Aorta (tissue), 5 donors: ENCODE measurements at regions not wholly inside any gene's neighbourhood (a gene's known extent, or its start where the extent isn't known, plus 50 kb on each side); places are given as distances from the start of the nearest gene placed in this dataset.
"Not testable (repeated sequence)": the region's sequence is repeated elsewhere in the genome, so short reads cannot be mapped to it uniquely, and the experiment has no call there.

ENCODE experiments used
- ATAC-seq: fragments of 200-7000 bp; cut with Tn5 transposase; one replicate; pipeline ENCODE4 v1.9.1; 2022; ENCODE audit warnings: moderate library complexity; ENCODE audit not compliant: low FRiP score
- DNase-seq, 2 donors: peaks; one replicate each; pipeline ENCODE4 v3.0.0-alpha.2; 2020
- H3K27ac ChIP-seq, 2 donors: one replicate each; pipeline ENCODE4 v1.5.1; 2013; ENCODE audit warnings: low read length in 2 of 2, mild to moderate bottlenecking in 2 of 2, moderate library complexity in 2 of 2, control low read depth in 1 of 2, inconsistent platforms in 1 of 2, low read depth in 1 of 2
- H3K27me3 ChIP-seq, 2 donors: one replicate each; pipeline ENCODE4 v1.6.1; 2013; ENCODE audit warnings: control low read depth in 1 of 2, low read length in 1 of 2, mild to moderate bottlenecking in 1 of 2, moderate library complexity in 1 of 2; ENCODE audit not compliant: insufficient read depth in 2 of 2, control insufficient read depth in 1 of 2
- H3K36me3 ChIP-seq, 2 donors: one replicate each; pipeline ENCODE4 v1.6.1; 2013; ENCODE audit warnings: control low read depth in 1 of 2, low read length in 1 of 2, mild to moderate bottlenecking in 1 of 2; ENCODE audit not compliant: insufficient read depth in 2 of 2, control insufficient read depth in 1 of 2
- H3K4me1 ChIP-seq, 2 donors: one replicate each; pipeline ENCODE4 v1.6.1; 2013; ENCODE audit warnings: low read length in 2 of 2, control low read depth in 1 of 2, mild to moderate bottlenecking in 1 of 2, moderate library complexity in 1 of 2; ENCODE audit not compliant: insufficient read depth in 2 of 2, control insufficient read depth in 1 of 2
- H3K4me3 ChIP-seq, 2 donors: one replicate each; pipeline ENCODE4 v1.5.1; 2013; ENCODE audit warnings: low read length in 2 of 2, control low read depth in 1 of 2, mild to moderate bottlenecking in 1 of 2
- H3K9me3 ChIP-seq: one replicate; pipeline ENCODE4 v1.6.1; 2013; ENCODE audit warnings: mild to moderate bottlenecking, low read length; ENCODE audit not compliant: control insufficient read depth
- WGBS, 2 donors: extraction: QIAGEN DNeasy Blood & Tissue Kit; methylation state at CpG; one replicate each; pipeline ENCODE4 v1.1.7; 2013; 5-methylcytosine and 5-hydroxymethylcytosine counted together
- intact Hi-C, 2 donors: fragments of 100-400 bp; cut with DNase I; formaldehyde crosslinking; loops; one replicate each; pipeline versions ENCODE4 v1.14.2 to v1.15.0; 2022
- donor health status: healthy with polysubstance abuse.
- donor health status: Bipolar disorder and iron deficiency.
- donor health status: DM: no; HTN: no; CAD: no.
- donor health status: DM: no; HTN: no; CAD: no.
- donor health status: DM: yes; HTN: yes; CAD: no.

DNA sequence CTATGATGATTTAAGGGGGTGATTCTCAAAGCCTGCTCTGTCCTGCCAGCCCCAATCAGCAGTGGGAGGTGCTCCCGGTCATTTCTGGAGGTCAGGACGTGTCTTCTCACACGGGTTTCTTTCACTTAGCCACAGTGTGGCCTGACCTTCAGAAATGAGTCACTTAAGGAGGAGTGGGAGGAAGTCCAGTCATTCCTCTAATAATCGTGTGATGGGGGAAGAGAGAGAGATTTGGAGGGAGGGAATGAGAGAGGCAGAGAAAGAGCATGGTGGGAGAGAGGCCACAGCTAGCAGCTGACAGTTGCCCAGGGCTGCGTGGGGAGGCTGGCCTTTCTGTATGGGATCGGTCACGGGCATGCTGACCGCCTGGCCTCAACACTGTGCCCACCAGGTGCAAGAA, 142.6 kb upstream of the ZNF469 start:
- 64 to 71% methylated on average over 8 of the region's 8 CpGs for WGBS, 2 donors
- H3K27ac ChIP-seq, H3K36me3 ChIP-seq, H3K27me3 ChIP-seq, DNase-seq, H3K9me3 ChIP-seq, H3K4me3 ChIP-seq, ATAC-seq, H3K4me1 ChIP-seq: not testable (repeated sequence)
- intact Hi-C loops, result loop anchor here in 1 of 2 donors (10.0 kb wide), 1 partner anchor 145 kb away; the partner anchor contains the start of gene ZNF469

DNA sequence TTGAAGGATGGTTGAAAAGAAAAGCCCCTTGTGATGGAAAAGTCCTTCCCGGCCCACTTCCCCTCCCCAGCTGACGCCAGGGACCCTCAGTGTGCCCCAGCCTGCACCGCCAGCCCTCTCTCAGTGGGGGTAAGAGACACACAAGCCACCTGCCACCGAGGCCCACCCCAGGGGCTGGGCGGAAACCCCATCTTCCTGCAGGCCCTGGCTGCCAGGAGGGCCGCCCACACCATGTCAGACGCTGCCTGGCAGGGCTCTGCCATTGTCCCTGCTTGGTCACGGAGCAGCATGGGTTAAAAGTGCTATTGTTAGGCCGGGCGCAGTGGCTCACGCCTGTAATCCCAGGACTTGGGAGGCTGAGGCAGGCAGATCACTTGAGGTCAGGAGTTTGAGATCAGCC, 142.0 kb upstream of the ZNF469 start:
- H3K27me3 ChIP-seq, H3K4me1 ChIP-seq, H3K4me3 ChIP-seq, H3K9me3 ChIP-seq, H3K27ac ChIP-seq, ATAC-seq, H3K36me3 ChIP-seq, DNase-seq: not testable (repeated sequence)
- intact Hi-C loops, result loop anchor here in 1 of 2 donors (10.0 kb wide), 1 partner anchor 144 kb away; the partner anchor contains the start of gene ZNF469
- WGBS, 2 donors, result 69 to 77% methylated on average over 11 of the region's 11 CpGs

DNA sequence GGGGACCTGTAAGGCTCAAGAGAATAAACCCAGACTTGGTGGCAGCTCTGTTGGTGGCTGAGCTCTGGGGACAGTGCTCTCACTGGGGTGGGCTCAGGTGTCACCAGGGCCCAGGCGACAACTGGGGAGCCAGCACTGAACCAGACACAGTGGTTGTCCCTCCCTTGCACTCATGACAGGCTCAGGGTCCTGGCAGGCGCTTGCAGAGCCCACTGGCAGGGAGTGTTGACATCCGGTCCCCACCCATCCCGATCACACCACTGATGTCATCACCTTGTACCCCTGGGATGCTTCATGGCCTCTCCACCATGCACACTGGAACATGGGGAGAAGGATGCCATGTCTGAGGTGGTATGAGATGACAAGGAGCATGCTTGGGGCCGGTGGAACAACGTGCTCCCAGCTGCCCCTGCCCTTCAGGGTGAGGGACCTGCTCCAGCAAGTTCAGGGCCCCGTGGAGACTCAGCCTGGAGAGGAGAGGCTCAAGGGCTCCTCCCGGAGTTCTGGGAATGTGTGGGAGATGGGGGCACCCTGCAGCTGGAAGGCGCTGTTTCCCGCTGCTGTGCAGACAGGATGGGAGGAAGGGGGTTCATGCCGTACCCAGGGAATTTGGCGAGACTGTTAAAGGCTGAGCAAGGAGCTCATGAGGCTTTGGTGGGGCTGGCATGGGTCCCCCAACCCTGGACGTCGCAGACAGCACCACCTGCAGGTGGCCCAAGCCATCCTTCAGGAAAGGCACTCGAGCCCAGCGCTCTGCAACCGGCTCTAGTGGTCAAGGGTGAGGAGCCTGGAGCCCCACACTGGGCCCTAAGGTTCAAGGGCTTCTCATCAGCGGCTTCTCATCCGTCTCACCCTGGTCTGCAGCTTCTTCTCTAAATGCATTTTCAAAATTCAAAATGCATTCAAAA, 141.1 kb upstream of the ZNF469 start:
- not testable (repeated sequence) for H3K9me3 ChIP-seq, H3K4me3 ChIP-seq, H3K27ac ChIP-seq, H3K27me3 ChIP-seq, ATAC-seq, H3K4me1 ChIP-seq, DNase-seq, H3K36me3 ChIP-seq
- WGBS, 2 donors, result 92 to 93% methylated on average over 17 to 19 of the region's 19 CpGs
- intact Hi-C loops, result loop anchor here in 1 of 2 donors (10.0 kb wide), 1 partner anchor 143 kb away; the partner anchor contains the start of gene ZNF469

DNA sequence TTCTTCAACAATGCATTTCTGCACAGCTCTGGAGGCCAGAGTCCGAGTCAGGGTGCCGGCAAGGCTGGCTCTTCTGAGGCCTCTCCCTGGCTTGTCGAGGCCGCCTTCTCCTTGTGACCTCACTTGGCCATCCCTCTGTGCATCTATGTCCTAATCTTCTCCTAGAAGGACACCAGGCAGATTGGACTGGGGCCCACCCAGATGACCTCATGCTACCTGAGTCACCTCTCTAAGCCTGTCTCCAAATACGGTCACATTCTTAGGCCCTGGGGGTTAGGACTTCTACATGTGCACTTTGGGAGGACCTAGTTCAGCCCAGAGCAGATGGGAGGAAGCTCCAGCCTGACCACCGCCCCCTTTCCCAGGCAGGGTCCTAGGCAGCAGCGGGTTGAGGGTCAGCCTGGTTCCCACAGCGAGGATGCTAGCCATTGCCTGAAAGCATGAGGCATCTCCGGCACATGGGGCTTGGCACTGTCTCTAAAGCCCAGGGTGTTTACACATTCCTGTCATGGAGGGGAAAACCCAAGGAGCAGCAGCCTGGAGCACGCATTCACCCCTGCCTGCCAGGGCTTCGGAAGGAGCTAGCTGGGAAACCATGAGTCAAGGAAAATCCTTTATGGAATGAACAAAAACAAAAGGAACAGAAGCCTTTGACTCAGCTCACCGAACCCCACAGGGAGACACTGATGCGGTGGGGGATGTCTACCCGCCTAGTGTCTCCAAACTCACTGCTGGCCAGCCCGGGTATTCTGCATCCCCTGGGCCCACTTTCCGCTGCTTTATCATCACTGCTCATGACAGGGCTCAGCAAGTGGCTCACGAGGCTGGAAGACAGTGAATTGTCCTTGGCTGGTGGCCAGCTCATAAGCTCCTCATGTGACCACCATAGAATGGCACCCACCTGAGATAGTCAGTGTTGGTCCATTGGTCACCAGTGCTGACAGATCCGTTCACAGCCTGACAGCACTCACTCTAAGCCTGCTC, 140.2 kb upstream of the ZNF469 start:
- not testable (repeated sequence) for H3K27me3 ChIP-seq, H3K4me3 ChIP-seq, H3K4me1 ChIP-seq, H3K36me3 ChIP-seq, H3K9me3 ChIP-seq
- intact Hi-C loops, result loop anchor here in 1 of 2 donors (10.0 kb wide), 1 partner anchor 142 kb away; the partner anchor contains the start of gene ZNF469
- DNase-seq (peak; percentile 84 to 87), ATAC-seq (peak; percentile 3)
- H3K27ac ChIP-seq, result peak overlapping the region in 1 of 2 donors; percentile 62
- WGBS, 2 donors, result 46 to 51% methylated on average over 18 of the region's 18 CpGs

DNA sequence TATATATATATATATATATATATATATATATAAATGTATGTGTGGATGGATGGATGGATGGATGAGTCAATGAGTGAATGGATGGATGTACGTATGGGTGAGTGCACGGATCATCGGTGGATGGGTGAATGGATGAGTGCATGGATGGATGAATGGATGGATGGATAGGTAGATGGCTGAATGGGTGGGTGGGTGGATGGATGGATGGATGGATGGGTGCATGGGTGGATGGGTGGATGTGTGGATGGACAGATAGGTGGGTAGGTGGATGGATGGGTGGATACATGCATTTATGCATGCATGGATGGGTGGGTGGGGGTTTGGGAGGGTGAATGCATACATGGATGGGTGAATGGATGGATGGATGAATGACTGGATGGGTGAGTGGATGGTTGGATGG, 138.8 kb upstream of the ZNF469 start:
- H3K4me1 ChIP-seq, H3K27me3 ChIP-seq, H3K4me3 ChIP-seq, DNase-seq, ATAC-seq, H3K9me3 ChIP-seq, H3K36me3 ChIP-seq, H3K27ac ChIP-seq: not testable (repeated sequence)
- 94 to 98% methylated on average over 3 of the region's 3 CpGs for WGBS, 2 donors
- intact Hi-C loops, result loop anchor here in 1 of 2 donors (10.0 kb wide), 1 partner anchor 141 kb away; the partner anchor contains the start of gene ZNF469

DNA sequence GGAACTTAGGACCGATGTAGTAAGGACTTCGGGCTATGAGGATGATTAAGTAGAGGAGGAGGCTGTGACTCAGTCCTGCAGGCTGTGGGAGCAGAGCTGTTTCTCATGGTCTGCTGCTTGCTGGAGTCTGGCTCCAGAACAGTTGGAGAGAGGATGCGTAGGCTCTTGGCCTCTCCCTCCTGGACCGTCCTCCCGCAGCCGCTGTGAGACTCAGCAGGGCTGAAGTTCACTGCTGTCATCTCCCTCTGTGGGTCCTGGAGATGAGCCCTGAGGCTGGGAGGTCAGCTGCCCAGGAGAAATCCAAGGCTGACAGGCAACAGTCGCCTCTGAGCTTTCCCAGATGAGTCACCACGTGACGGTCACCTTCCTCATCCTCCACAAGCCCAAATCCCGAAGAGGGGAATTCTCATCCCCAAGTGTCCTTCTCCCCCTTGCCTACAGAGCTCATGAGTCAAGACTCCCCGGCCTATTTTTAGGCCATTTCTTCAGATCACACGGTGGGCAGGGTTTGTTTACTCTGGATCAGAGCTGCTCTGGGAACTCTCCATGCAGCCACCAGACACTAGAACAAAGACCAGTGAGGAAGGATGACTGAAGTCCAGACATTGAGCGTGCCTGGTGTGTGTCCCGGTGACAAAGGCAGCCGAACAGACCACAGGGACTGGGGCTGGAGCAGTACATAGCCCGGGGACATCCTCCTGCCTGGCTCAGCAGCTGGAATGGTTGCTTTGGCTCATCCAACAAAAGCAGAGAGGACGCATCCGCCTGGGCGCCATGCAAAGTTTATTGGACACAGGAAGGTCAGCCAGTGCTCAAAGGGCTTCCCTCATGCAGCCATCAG, 137.3 kb upstream of the ZNF469 start:
- peak overlapping the region in 1 of 2 donors; percentile 33 for H3K27ac ChIP-seq
- ATAC-seq (peak; percentile 89), DNase-seq (peak; percentile 88 to 93)
- H3K36me3 ChIP-seq, H3K4me3 ChIP-seq, H3K9me3 ChIP-seq, H3K4me1 ChIP-seq, H3K27me3 ChIP-seq: not testable (repeated sequence)
- intact Hi-C loops, result loop anchor here in 1 of 2 donors (10.0 kb wide), 1 partner anchor 139 kb away; the partner anchor contains the start of gene ZNF469
- 2 to 4% methylated on average over 18 to 19 of the region's 19 CpGs for WGBS, 2 donors

DNA sequence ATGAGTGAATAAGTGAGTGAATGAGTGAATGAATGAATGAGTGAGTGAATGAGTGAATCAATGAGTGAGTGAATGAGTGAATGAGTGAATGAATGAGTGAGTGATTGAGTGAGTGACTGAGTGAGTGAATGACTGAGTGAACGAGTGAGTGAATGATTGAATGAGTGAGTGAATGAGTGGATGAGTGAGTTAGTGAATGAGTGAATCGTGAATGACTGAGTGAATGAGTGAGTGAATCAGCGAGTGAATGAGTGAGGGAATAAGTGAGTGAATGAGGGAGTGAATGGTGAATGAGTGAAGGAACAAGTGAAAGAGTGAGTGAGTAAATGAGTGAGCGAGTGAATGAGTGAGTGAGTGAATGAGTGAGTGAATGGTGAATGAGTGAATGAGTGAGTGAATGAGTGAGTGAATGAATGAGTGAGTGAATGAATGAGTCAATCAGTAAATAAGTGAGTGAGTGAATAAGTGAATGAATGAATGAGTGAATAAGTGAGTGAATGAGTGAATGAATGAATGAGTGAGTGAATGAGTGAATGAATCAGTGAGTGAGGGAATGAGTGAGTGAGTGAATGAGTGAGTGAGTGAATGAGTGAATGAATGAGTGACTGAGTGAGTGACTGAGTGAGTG, 135.7 kb upstream of the ZNF469 start:
- not testable (repeated sequence) for ATAC-seq

More for the DNA sequence above, 135.7 kb upstream of the ZNF469 start:
- not testable (repeated sequence) for H3K4me3 ChIP-seq, H3K9me3 ChIP-seq, H3K36me3 ChIP-seq, H3K27ac ChIP-seq, H3K4me1 ChIP-seq, H3K27me3 ChIP-seq, DNase-seq
- 95 to 97% methylated on average over 4 of the region's 4 CpGs for WGBS, 2 donors
- intact Hi-C loops, result loop anchor here in 1 of 2 donors (10.0 kb wide), 1 partner anchor 138 kb away; the partner anchor contains the start of gene ZNF469
